Activated CD8-positive, alpha-beta T cell treated with anti-CD3 and anti-CD28 coated beads for 36 hours (primary cell): ENCODE measurements at regions not wholly inside any gene's neighbourhood (a gene's known extent, or its start where the extent isn't known, plus 50 kb on each side); places are given as distances from the start of the nearest gene placed in this dataset.

Experiments
- ATAC-seq: fragments of 200-7000 bp; cut with Tn5 transposase; one replicate; pipeline ENCODE4 v1.10.0; 2021; ENCODE audit warnings: mild to moderate bottlenecking, moderate library complexity
- CTCF ChIA-PET: fragments of 350-600 bp; sonication (Branson Sonifier 250); formaldehyde crosslinking; loops from one replicate; lab custom pipeline; 2021; ENCODE audit warnings: antibody characterized with exemption; lab: Charles Lee
- POLR2A ChIA-PET: fragments of 350-600 bp; sonication (Branson Sonifier 250); formaldehyde crosslinking; loops from one replicate; lab custom pipeline; 2021; ENCODE audit warnings: antibody characterized with exemption; lab: Charles Lee
- DNase-seq: peaks from one replicate; pipeline ENCODE4 v3.0.0-alpha.2; 2020
- H3K27ac Mint-ChIP-seq: one replicate; pipeline ENCODE4 v1.8.0; 2021; ENCODE audit warnings: mild to moderate bottlenecking, mixed read lengths
- H3K27me3 Mint-ChIP-seq: one replicate; pipeline ENCODE4 v1.8.0; 2021; ENCODE audit warnings: mixed read lengths
- H3K36me3 Mint-ChIP-seq: one replicate; pipeline ENCODE4 v1.8.0; 2021; ENCODE audit warnings: low read depth, mixed read lengths
- H3K4me1 Mint-ChIP-seq: one replicate; pipeline ENCODE4 v1.8.0; 2021; ENCODE audit warnings: low read depth, mixed read lengths
- H3K4me3 Mint-ChIP-seq: one replicate; pipeline ENCODE4 v1.8.0; 2021; ENCODE audit warnings: mild to moderate bottlenecking, moderate library complexity, mixed read lengths
- H3K9me3 Mint-ChIP-seq: one replicate; pipeline ENCODE4 v1.8.0; 2021; ENCODE audit warnings: mixed read lengths
- CTCF ChIP-seq: fragments of 200-600 bp; IDR thresholded peaks from one replicate; pipeline ENCODE4 v1.8.0; 2022; ENCODE audit warnings: antibody characterized with exemption, mild to moderate bottlenecking
- intact Hi-C: fragments of 100-400 bp; cut with micrococcal nuclease; formaldehyde crosslinking; loops from one replicate; pipeline ENCODE4 v1.10.0; 2022

GRCh38 chr10:64537112-64537511 is 1015.9 kb downstream of the REEP3 start:
- Mint-ChIP-seq H3K4me1 (no peaks in the 10 kb centered on the region), H3K27me3 (no peaks in the 10 kb centered on the region), H3K27ac (no peak overlapping the region), H3K36me3 (no peaks in the 10 kb centered on the region), H3K9me3 (peaks cover 2% of the 10 kb centered on the region), H3K4me3 (no peak overlapping the region)
- CTCF ChIA-PET = interaction anchor here (1.1 kb wide), 1 partner anchor 495 kb away, joined by 3 read pairs; no protein-coding TSS in a partner anchor
- intact Hi-C loops = no loop called here
- DNase-seq (no peak), ATAC-seq (no peak)
- POLR2A ChIA-PET = no interaction called here
- TF ChIP-seq CTCF = no peak

- Mint-ChIP-seq H3K9me3 (peaks cover 2% of the 10 kb centered on the region), H3K4me3 (no peak overlapping the region), H3K27me3 (no peaks in the 10 kb centered on the region), H3K36me3 (no peaks in the 10 kb centered on the region), H3K4me1 (no peaks in the 10 kb centered on the region), H3K27ac (no peak overlapping the region)
- CTCF ChIA-PET = interaction anchor here (1.1 kb wide), 1 partner anchor 496 kb away, joined by 3 read pairs; no protein-coding TSS in a partner anchor
- no peak for TF ChIP-seq CTCF
- POLR2A ChIA-PET = no interaction called here
- no peak for ATAC-seq
- intact Hi-C loops = no loop called here
- no peak for DNase-seq
Observed at GRCh38 chr10:64537928-64538327, 1016.7 kb downstream of the REEP3 start.

- Mint-ChIP-seq H3K4me1 (no peaks in the 10 kb centered on the region), H3K9me3 (no peaks in the 10 kb centered on the region), H3K4me3 (no peak overlapping the region), H3K27me3 (no peaks in the 10 kb centered on the region), H3K36me3 (no peaks in the 10 kb centered on the region), H3K27ac (no peak overlapping the region)
- CTCF ChIA-PET = no interaction called here
- POLR2A ChIA-PET = no interaction called here
- TF ChIP-seq CTCF = no peak
- ATAC-seq = no peak
- intact Hi-C loops = no loop called here
- DNase-seq = no peak
Observed at GRCh38 chr10:64546073-64546472, 1024.9 kb downstream of the REEP3 start.

GRCh38 chr10:64547168-64547567 is 1026.0 kb downstream of the REEP3 start:
- ChIA-PET CTCF (no interaction called here), POLR2A (no interaction called here)
- no peak overlapping the region for H3K4me3 Mint-ChIP-seq
- intact Hi-C loops = no loop called here
- no peaks in the 10 kb centered on the region for H3K9me3 Mint-ChIP-seq
- H3K27me3 Mint-ChIP-seq = no peaks in the 10 kb centered on the region
- TF ChIP-seq CTCF = no peak
- ATAC-seq = no peak
- H3K27ac Mint-ChIP-seq = no peak overlapping the region
- H3K4me1 Mint-ChIP-seq = no peaks in the 10 kb centered on the region
- H3K36me3 Mint-ChIP-seq = no peaks in the 10 kb centered on the region
- no peak for DNase-seq

GRCh38 chr10:64555666-64556065 is 1034.5 kb downstream of the REEP3 start:
- ChIA-PET CTCF (no interaction called here), POLR2A (no interaction called here)
- no peak overlapping the region for H3K4me3 Mint-ChIP-seq
- H3K27me3 Mint-ChIP-seq = no peaks in the 10 kb centered on the region
- H3K27ac Mint-ChIP-seq = no peak overlapping the region
- intact Hi-C loops = no loop called here
- peaks cover 2% of the 10 kb centered on the region for H3K9me3 Mint-ChIP-seq
- DNase-seq = no peak
- ATAC-seq = no peak
- TF ChIP-seq CTCF = no peak
- no peaks in the 10 kb centered on the region for H3K36me3 Mint-ChIP-seq
- no peaks in the 10 kb centered on the region for H3K4me1 Mint-ChIP-seq
